22Rv1 (cell line): ENCODE measurements at regions not wholly inside any gene's neighbourhood (a gene's known extent, or its start where the extent isn't known, plus 50 kb on each side); places are given as distances from the start of the nearest gene placed in this dataset.
A peak's percentile ranks its signal among the peaks of the same experiment; 100 is the strongest.

Source experiments
- H3K27ac ChIP-seq: fragments of 450-650 bp; 2 replicates; pipeline ENCODE4 v1.5.1; 2017
- CTCF ChIP-seq: fragments of 450-650 bp; IDR thresholded peaks from 2 replicates; pipeline ENCODE4 v1.5.1; 2017; ENCODE audit warnings: mild to moderate bottlenecking
- ZFX ChIP-seq: fragments of 450-650 bp; IDR thresholded peaks from 2 replicates; pipeline ENCODE4 v1.6.1; 2017; ENCODE audit warnings: antibody characterized with exemption, borderline replicate concordance

GRCh38 chr2:184524551-184525382, 73.6 kb upstream of the ZNF804A start:
- TF ChIP-seq CTCF (no peak), ZFX (no peak)
- no peak overlapping the region for H3K27ac ChIP-seq

GRCh38 chr2:184527058-184527457, 71.3 kb upstream of the ZNF804A start:
- peak; percentile 25 for TF ChIP-seq CTCF
- TF ChIP-seq ZFX: no peak

GRCh38 chr2:184528119-184528518, 70.2 kb upstream of the ZNF804A start:
- no peak for TF ChIP-seq CTCF
- TF ChIP-seq ZFX: no peak
- H3K27ac ChIP-seq: no peak overlapping the region

More at GRCh38 chr2:184527058-184527457, 71.3 kb upstream of the ZNF804A start:
- H3K27ac ChIP-seq: no peak overlapping the region

- TF ChIP-seq ZFX: no peak
- no peak for TF ChIP-seq CTCF
- no peak overlapping the region for H3K27ac ChIP-seq
Measured at GRCh38 chr2:184530239-184530638, 68.1 kb upstream of the ZNF804A start.

- TF ChIP-seq CTCF (no peak), ZFX (no peak)
- no peak overlapping the region for H3K27ac ChIP-seq
Measured at GRCh38 chr2:184530959-184531358, 67.4 kb upstream of the ZNF804A start.

GRCh38 chr2:184532551-184532950, 65.8 kb upstream of the ZNF804A start:
- TF ChIP-seq ZFX (no peak), CTCF (no peak)
- no peak overlapping the region for H3K27ac ChIP-seq

- TF ChIP-seq CTCF (no peak), ZFX (no peak)
- no peak overlapping the region for H3K27ac ChIP-seq
Measured at GRCh38 chr2:184534986-184535385, 63.3 kb upstream of the ZNF804A start.
